Endothelial cell of umbilical vein (primary cell): ENCODE measurements at regions not wholly inside any gene's neighbourhood (a gene's known extent, or its start where the extent isn't known, plus 50 kb on each side); places are given as distances from the start of the nearest gene placed in this dataset.

Experiments
- BruUV-seq: library from RNA; stranded (reverse); fragments of 400-500 nt; replicated peaks from 2 replicates; lab custom pipeline; 2021; lab: Mats Ljungman, UMichigan
- CTCF ChIA-PET: fragments of 300-600, 350-600 bp; sonication (Branson Sonifier 250); formaldehyde crosslinking; loops from one replicate; lab custom pipeline; 2021; ENCODE audit warnings: antibody characterized with exemption, inconsistent platforms; lab: Charles Lee
- POLR2A ChIA-PET: fragments of 300-600, 350-600 bp; sonication (Branson Sonifier 250); formaldehyde crosslinking; loops from one replicate; lab custom pipeline; 2021; ENCODE audit warnings: antibody characterized with exemption, inconsistent platforms; lab: Charles Lee
- DNase-seq: peaks from one replicate; pipeline ENCODE4 v3.0.0-alpha.2; 2011; ENCODE audit warnings: low read depth, low spot score
- FAIRE-seq: peaks from 2 replicates; lab custom pipeline; 2011; peaks lifted over from hg19 to GRCh38; lab: Jason Lieb, UNC
- H2AFZ ChIP-seq: 2 replicates; pipeline ENCODE4 v1.6.0; 2012; ENCODE audit warnings: low read depth, low read length, control low read depth, inconsistent platforms
- H3K27ac ChIP-seq: 2 replicates; pipeline ENCODE4 v1.5.1; 2011; ENCODE audit warnings: low read depth, mild to moderate bottlenecking, control low read depth, low read length, moderate library complexity; ENCODE audit not compliant: insufficient read depth
- H3K27me3 ChIP-seq, 2 experiments: 2 replicates each; pipeline versions ENCODE4 v1.6.0 to v1.6.1; 2011; ENCODE audit warnings: low read length in 2 of 2, mixed read lengths in 1 of 2; ENCODE audit not compliant: control insufficient read depth in 2 of 2, insufficient read depth in 2 of 2
- H3K36me3 ChIP-seq, 2 experiments: 2 replicates in 1 of 2; 3 replicates in 1 of 2; pipeline ENCODE4 v1.5.1; 2011; ENCODE audit warnings: low read length in 2 of 2, mild to moderate bottlenecking in 1 of 2, moderate library complexity in 1 of 2; ENCODE audit not compliant: control insufficient read depth in 2 of 2, insufficient read depth in 2 of 2; ENCODE audit errors: extremely low read depth in 1 of 2
- H3K4me1 ChIP-seq: 3 replicates; pipeline ENCODE4 v1.5.1; 2011; ENCODE audit warnings: mild to moderate bottlenecking, low read length; ENCODE audit not compliant: control insufficient read depth, insufficient read depth; ENCODE audit errors: extremely low read depth
- H3K4me2 ChIP-seq: 2 replicates; pipeline ENCODE4 v1.6.1; 2011; ENCODE audit warnings: low read length, control low read depth, mixed read lengths; ENCODE audit not compliant: insufficient read depth
- H3K4me3 ChIP-seq, 3 experiments: fragments of 200-600 bp in 1 of 3; sonication (generic), shearing (Covaris generic) in 1 of 3; replicated peaks in 1 of 3; 2 replicates each; pipeline ENCODE4 v1.5.1; 2011 to 2016; ENCODE audit warnings: control low read depth in 3 of 3, low read length in 3 of 3, mild to moderate bottlenecking in 2 of 3, inconsistent platforms in 1 of 3, low read depth in 1 of 3, moderate library complexity in 1 of 3; ENCODE audit not compliant: insufficient read depth in 1 of 3
- H3K79me2 ChIP-seq: 2 replicates; pipeline ENCODE4 v1.6.0; 2012; ENCODE audit warnings: low read length, inconsistent platforms; ENCODE audit not compliant: control insufficient read depth, insufficient read depth
- H3K9ac ChIP-seq: replicated peaks from 2 replicates; pipeline ENCODE3; 2011; ENCODE audit warnings: low read length, control low read depth; ENCODE audit not compliant: insufficient read depth; ENCODE audit errors: extremely low read depth
- H3K9me1 ChIP-seq: replicated peaks from 3 replicates; pipeline ENCODE4 v1.6.0; 2011; ENCODE audit warnings: mild to moderate bottlenecking, low read length; ENCODE audit not compliant: control insufficient read depth, insufficient read depth; ENCODE audit errors: extremely low read depth
- H3K9me3 ChIP-seq: replicated peaks from 2 replicates; pipeline ENCODE4 v1.5.1; 2012; ENCODE audit warnings: low read length, inconsistent platforms; ENCODE audit not compliant: control insufficient read depth, insufficient read depth
- H4K20me1 ChIP-seq: replicated peaks from 2 replicates; pipeline ENCODE3; 2011; ENCODE audit warnings: mild to moderate bottlenecking, low read length; ENCODE audit not compliant: control insufficient read depth, insufficient read depth; ENCODE audit errors: extremely low read depth
- EZH2 ChIP-seq: IDR thresholded peaks from 2 replicates; pipeline ENCODE4 v1.6.1; 2012; ENCODE audit warnings: borderline replicate concordance, low read depth, mild to moderate bottlenecking, moderate library complexity, low read length, inconsistent platforms; ENCODE audit not compliant: severe bottlenecking
- FOS ChIP-seq: IDR thresholded peaks from 2 replicates; pipeline ENCODE4 v1.6.1; 2011; ENCODE audit warnings: mild to moderate bottlenecking, low read length, moderate library complexity, borderline replicate concordance; ENCODE audit not compliant: insufficient read depth
- GATA2 ChIP-seq: IDR thresholded peaks from 2 replicates; pipeline ENCODE4 v1.7.0; 2011; ENCODE audit warnings: low read depth, mild to moderate bottlenecking, moderate library complexity, mixed read lengths, low read length; ENCODE audit not compliant: insufficient read length, insufficient read depth
- JUN ChIP-seq: IDR thresholded peaks from 2 replicates; pipeline ENCODE4 v1.6.1; 2011; ENCODE audit warnings: borderline replicate concordance, low read depth; ENCODE audit not compliant: insufficient read length, insufficient read depth
- MYC ChIP-seq: IDR thresholded peaks from one replicate; pipeline ENCODE4 v1.6.1; 2011; ENCODE audit warnings: mild to moderate bottlenecking, low read depth, low read length
- POLR2A ChIP-seq: IDR thresholded peaks from 2 replicates; pipeline ENCODE4 v1.6.1; 2012; ENCODE audit warnings: low read depth, mild to moderate bottlenecking, control low read depth, low read length
- POLR2AphosphoS5 ChIP-seq: IDR thresholded peaks from 2 replicates; pipeline ENCODE4 v1.6.1; 2012; ENCODE audit warnings: low read depth, mild to moderate bottlenecking, control low read depth, low read length, moderate library complexity; ENCODE audit not compliant: insufficient read depth
- dilution Hi-C: fragments of 300-500 bp; cut with MboI; formaldehyde crosslinking; loops from one replicate; pipeline ENCODE4 v1.15.0; 2019; ENCODE audit warnings: low sequenced_read_pairs; ENCODE audit not compliant: extremely low pct_ligation_motif_present
- intact Hi-C: fragments of 100-400 bp; cut with micrococcal nuclease; formaldehyde crosslinking; loops from one replicate; pipeline ENCODE4 v1.10.0; 2022
- TF ChIP-seq, protein P1 (sequence below), 2 donors: IDR thresholded peaks; 1 replicate in 1 of 2; 2 replicates in 1 of 2; pipeline ENCODE4 v1.5.1; 2011; ENCODE audit warnings: low read length in 2 of 2, mild to moderate bottlenecking in 2 of 2, moderate library complexity in 2 of 2, control low read depth in 1 of 2, inconsistent platforms in 1 of 2, low read depth in 1 of 2; ENCODE audit not compliant: insufficient read depth in 1 of 2; ENCODE audit errors: extremely low read depth in 1 of 2
- TF ChIP-seq, protein P2 (sequence below): IDR thresholded peaks from 2 replicates; pipeline ENCODE4 v1.6.1; 2011; ENCODE audit not compliant: insufficient read depth, insufficient read length

DNA sequence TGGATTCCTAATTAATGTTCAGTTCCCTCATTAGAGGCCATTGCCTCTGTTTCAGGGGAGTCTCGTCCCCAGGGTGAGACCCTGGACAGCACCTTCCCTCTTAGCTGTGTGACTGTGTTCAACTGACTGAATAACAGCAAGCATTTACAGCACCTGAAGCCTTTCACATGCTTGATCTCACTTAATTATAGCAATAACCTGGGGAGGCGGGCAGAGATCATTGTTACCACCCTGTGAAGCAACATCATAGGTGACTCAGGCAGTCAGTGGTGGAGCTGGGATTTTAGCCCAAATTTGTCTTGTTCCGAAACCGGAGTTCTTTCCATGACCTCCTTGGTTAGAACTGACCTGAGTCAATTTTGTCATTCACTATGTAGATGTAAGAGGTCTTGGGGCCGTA lies 105.2 kb upstream of the RAD23B start:
- no peaks in the 10 kb centered on the region for H3K79me2 ChIP-seq
- FAIRE-seq (no peak), DNase-seq (no peak)
- no peak for TF ChIP-seq POLR2AphosphoS5
- TF ChIP-seq GATA2, result no peak
- no peak for TF ChIP-seq POLR2A
- TF ChIP-seq JUN, result no peak
- no peak overlapping the region for H2AFZ ChIP-seq
- no peaks in the 10 kb centered on the region for H4K20me1 ChIP-seq
- no peaks in the 10 kb centered on the region for H3K4me1 ChIP-seq
- H3K9me1 ChIP-seq, result no peaks in the 10 kb centered on the region
- H3K4me2 ChIP-seq, result no peak overlapping the region
- H3K9ac ChIP-seq, result no peak overlapping the region
- intact Hi-C loops (no loop called here), dilution Hi-C loops (no loop called here)
- CTCF ChIA-PET, result interaction anchor here (0.8 to 1.8 kb wide), 2 partner anchors 1296 to 1336 kb away, joined by 3 to 5 read pairs; no protein-coding TSS in a partner anchor
- no peaks in the 10 kb centered on the region for H3K27me3 ChIP-seq
- no TSS peak for BruUV-seq
- no peaks in the 10 kb centered on the region for H3K36me3 ChIP-seq
- no peaks in the 10 kb centered on the region for H3K9me3 ChIP-seq
- H3K27ac ChIP-seq, result no peak overlapping the region
- POLR2A ChIA-PET, result no interaction called here
- no peak overlapping the region for H3K4me3 ChIP-seq

DNA sequence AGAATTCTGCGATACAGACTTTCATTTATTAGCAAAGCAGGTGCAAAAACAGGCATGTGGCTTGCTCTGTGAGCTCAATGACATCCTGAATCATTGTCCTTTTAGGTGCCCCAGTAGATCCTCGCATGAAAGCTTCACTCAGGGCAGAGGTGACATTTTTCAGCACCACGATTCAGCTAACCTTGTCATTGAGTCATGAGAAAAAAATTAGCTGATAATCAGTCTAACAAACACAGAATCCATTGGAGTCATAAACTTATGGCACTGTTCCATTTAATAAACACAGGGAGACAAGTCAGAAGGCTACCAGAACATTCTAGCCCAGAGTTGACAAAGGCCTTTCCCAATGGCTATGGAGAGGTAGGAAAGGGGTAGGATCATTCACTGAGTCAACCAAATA lies 104.8 kb upstream of the RAD23B start:
- intact Hi-C loops (no loop called here), dilution Hi-C loops (no loop called here)
- BruUV-seq, result no TSS peak
- H3K27ac ChIP-seq, result no peak overlapping the region
- no peak overlapping the region for H3K4me2 ChIP-seq
- no peak overlapping the region for H3K4me3 ChIP-seq
- POLR2A ChIA-PET, result no interaction called here
- no peak overlapping the region for H3K9ac ChIP-seq
- FAIRE-seq, result no peak
- CTCF ChIA-PET, result interaction anchor here (1.8 kb wide), 1 partner anchor 1337 kb away, joined by 5 read pairs; no protein-coding TSS in a partner anchor
- no peaks in the 10 kb centered on the region for H3K9me1 ChIP-seq
- H3K79me2 ChIP-seq, result no peaks in the 10 kb centered on the region
- H3K27me3 ChIP-seq, result no peaks in the 10 kb centered on the region
- H3K9me3 ChIP-seq, result no peaks in the 10 kb centered on the region
- TF ChIP-seq, protein P1, sequence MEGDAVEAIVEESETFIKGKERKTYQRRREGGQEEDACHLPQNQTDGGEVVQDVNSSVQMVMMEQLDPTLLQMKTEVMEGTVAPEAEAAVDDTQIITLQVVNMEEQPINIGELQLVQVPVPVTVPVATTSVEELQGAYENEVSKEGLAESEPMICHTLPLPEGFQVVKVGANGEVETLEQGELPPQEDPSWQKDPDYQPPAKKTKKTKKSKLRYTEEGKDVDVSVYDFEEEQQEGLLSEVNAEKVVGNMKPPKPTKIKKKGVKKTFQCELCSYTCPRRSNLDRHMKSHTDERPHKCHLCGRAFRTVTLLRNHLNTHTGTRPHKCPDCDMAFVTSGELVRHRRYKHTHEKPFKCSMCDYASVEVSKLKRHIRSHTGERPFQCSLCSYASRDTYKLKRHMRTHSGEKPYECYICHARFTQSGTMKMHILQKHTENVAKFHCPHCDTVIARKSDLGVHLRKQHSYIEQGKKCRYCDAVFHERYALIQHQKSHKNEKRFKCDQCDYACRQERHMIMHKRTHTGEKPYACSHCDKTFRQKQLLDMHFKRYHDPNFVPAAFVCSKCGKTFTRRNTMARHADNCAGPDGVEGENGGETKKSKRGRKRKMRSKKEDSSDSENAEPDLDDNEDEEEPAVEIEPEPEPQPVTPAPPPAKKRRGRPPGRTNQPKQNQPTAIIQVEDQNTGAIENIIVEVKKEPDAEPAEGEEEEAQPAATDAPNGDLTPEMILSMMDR (IDR thresholded peaks at IDR 0.05; ENCODE audit: extremely low read depth in 1 of 2, insufficient read depth in 1 of 2, low read depth in 1 of 2, low read length in 2 of 2), result no peak
- TF ChIP-seq EZH2 (no peak), POLR2A (no peak), POLR2AphosphoS5 (no peak), FOS (no peak), JUN (no peak), GATA2 (no peak), MYC (no peak)
- TF ChIP-seq, protein P2, sequence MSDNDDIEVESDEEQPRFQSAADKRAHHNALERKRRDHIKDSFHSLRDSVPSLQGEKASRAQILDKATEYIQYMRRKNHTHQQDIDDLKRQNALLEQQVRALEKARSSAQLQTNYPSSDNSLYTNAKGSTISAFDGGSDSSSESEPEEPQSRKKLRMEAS, result no peak
- no peaks in the 10 kb centered on the region for H3K36me3 ChIP-seq
- no peak overlapping the region for H2AFZ ChIP-seq
- no peaks in the 10 kb centered on the region for H4K20me1 ChIP-seq
- no peaks in the 10 kb centered on the region for H3K4me1 ChIP-seq
- no peak for DNase-seq
